Ovary (tissue), 3 donors: ENCODE measurements at regions not wholly inside any gene's neighbourhood (a gene's known extent, or its start where the extent isn't known, plus 50 kb on each side); places are given as distances from the start of the nearest gene placed in this dataset.

ENCODE experiments used
- EP300 ChIP-seq: sonication (generic); formaldehyde crosslinking; IDR thresholded peaks from one replicate; pipeline ENCODE4 v1.6.1; 2017; ENCODE audit warnings: antibody characterized with exemption
- POLR2A ChIP-seq: fragments of 450-650 bp; IDR thresholded peaks from one replicate; pipeline ENCODE4 v1.6.1; 2017; ENCODE audit warnings: antibody characterized with exemption, mild to moderate bottlenecking, moderate library complexity
- TF ChIP-seq, protein P1 (sequence below), 3 donors: fragments of 450-650 bp in 2 of 3; fragments of 200-600 bp in 1 of 3; IDR thresholded peaks; one replicate each; pipeline versions ENCODE4 v1.5.1 to v1.8.0; 2016 to 2022; ENCODE audit warnings: antibody characterized with exemption in 3 of 3, mild to moderate bottlenecking in 1 of 3
- donor health status: DM: no; HTN: no; CAD: no.

DNA sequence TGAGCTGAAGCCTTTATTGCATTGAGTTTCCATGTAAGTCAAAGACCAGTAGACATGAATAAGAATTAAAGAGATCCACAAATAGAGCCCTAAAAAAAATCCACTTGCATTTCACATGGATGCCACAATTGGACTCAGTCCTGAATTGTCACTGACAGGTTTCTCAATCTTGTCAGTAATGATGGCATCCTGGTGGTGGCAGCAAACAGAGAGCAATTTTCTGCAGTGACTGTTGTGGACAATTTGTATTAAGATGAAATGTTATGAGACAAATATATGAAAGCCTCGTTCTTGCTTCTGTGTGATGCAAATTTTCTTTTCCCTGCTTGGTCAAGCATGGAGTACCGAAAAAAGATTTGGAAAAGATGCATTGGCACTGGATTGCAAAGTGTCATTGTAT, 278.9 kb downstream of the SAMD5 start:
- TF ChIP-seq, protein P1, sequence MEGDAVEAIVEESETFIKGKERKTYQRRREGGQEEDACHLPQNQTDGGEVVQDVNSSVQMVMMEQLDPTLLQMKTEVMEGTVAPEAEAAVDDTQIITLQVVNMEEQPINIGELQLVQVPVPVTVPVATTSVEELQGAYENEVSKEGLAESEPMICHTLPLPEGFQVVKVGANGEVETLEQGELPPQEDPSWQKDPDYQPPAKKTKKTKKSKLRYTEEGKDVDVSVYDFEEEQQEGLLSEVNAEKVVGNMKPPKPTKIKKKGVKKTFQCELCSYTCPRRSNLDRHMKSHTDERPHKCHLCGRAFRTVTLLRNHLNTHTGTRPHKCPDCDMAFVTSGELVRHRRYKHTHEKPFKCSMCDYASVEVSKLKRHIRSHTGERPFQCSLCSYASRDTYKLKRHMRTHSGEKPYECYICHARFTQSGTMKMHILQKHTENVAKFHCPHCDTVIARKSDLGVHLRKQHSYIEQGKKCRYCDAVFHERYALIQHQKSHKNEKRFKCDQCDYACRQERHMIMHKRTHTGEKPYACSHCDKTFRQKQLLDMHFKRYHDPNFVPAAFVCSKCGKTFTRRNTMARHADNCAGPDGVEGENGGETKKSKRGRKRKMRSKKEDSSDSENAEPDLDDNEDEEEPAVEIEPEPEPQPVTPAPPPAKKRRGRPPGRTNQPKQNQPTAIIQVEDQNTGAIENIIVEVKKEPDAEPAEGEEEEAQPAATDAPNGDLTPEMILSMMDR (IDR thresholded peaks at IDR 0.05) = no peak
- TF ChIP-seq POLR2A (no peak), EP300 (no peak)
